Body of pancreas (tissue), 4 donors: ENCODE measurements at regions not wholly inside any gene's neighbourhood (a gene's known extent, or its start where the extent isn't known, plus 50 kb on each side); places are given as distances from the start of the nearest gene placed in this dataset.

Experiments
- ATAC-seq: fragments of 150-250 bp; one replicate; pipeline ENCODE4 v1.9.1; 2016
- DNase-seq, 4 donors: peaks; one replicate each; pipeline ENCODE4 v3.0.0-alpha.2; 2019
- H3K27ac ChIP-seq, 4 donors: fragments of 200-600 bp; sonication (generic); 1 replicate in 3 of 4; 2 replicates in 1 of 4; pipeline versions ENCODE4 v1.5.1 to v1.6.1; 2016 to 2019; ENCODE audit warnings: mild to moderate bottlenecking in 1 of 4, mixed read lengths in 1 of 4, moderate library complexity in 1 of 4
- H3K27me3 ChIP-seq, 2 donors: fragments of 200-600 bp; sonication (generic); one replicate each; pipeline ENCODE4 v1.6.0; 2016; ENCODE audit warnings: mild to moderate bottlenecking in 1 of 2
- H3K36me3 ChIP-seq, 2 donors: fragments of 200-600 bp; sonication (generic); replicated peaks in 1 of 2; 2 replicates each; pipeline ENCODE4 v1.5.1; 2016; ENCODE audit warnings: low read depth in 2 of 2; ENCODE audit not compliant: insufficient read depth in 1 of 2
- H3K4me1 ChIP-seq: fragments of 200-600 bp; sonication (generic); one replicate; pipeline ENCODE4 v1.6.0; 2016
- H3K4me3 ChIP-seq, 2 donors: fragments of 200-600 bp; sonication (generic); 1 replicate in 1 of 2; 2 replicates in 1 of 2; pipeline ENCODE4 v1.5.1; 2016 to 2019
- H3K9me3 ChIP-seq, 3 donors: fragments of 200-600 bp; sonication (generic); 1 replicate in 2 of 3; 2 replicates in 1 of 3; pipeline ENCODE4 v1.5.1; 2016
- CTCF ChIP-seq, 7 experiments: fragments of 450-650 bp in 4 of 7; fragments of 200-600 bp in 3 of 7; sonication (generic) in 3 of 7; IDR thresholded peaks; one replicate each; pipeline ENCODE4 v1.5.1; 2016 to 2019; ENCODE audit warnings: antibody characterized with exemption in 7 of 7
- POLR2A ChIP-seq, 3 donors: fragments of 450-650 bp; IDR thresholded peaks; one replicate each; pipeline ENCODE4 v1.6.1; 2016; ENCODE audit warnings: antibody characterized with exemption in 3 of 3, mild to moderate bottlenecking in 2 of 3
- WGBS, 2 donors: methylation state at CpG; one replicate each; pipeline ENCODE4 v1.1.5; 2017; 5-methylcytosine and 5-hydroxymethylcytosine counted together
- intact Hi-C: fragments of 100-400 bp; cut with DNase I; formaldehyde crosslinking; loops from one replicate; pipeline ENCODE4 v1.15.1; 2023

GRCh38 chr13:84339456-84339855, 457.2 kb upstream of the SLITRK1 start:
- no peak for ATAC-seq
- no peak for TF ChIP-seq CTCF (IDR thresholded peaks at IDR 0.05)
- no peak for TF ChIP-seq POLR2A (IDR thresholded peaks at IDR 0.05)
- H3K4me1 ChIP-seq: no peaks in the 10 kb centered on the region

GRCh38 chr13:84332346-84332745, 450.1 kb upstream of the SLITRK1 start:
- intact Hi-C loops: no loop called here
- Histone ChIP-seq H3K9me3 (no peaks in the 10 kb centered on the region), H3K4me1 (no peaks in the 10 kb centered on the region), H3K27me3 (no peaks in the 10 kb centered on the region), H3K36me3 (no peaks in the 10 kb centered on the region), H3K27ac (no peak overlapping the region), H3K4me3 (no peak overlapping the region)
- ATAC-seq: no peak
- 36 to 38% methylated on average over 2 of the region's 2 CpGs for WGBS, 2 donors
- TF ChIP-seq POLR2A (IDR thresholded peaks at IDR 0.05): no peak
- TF ChIP-seq CTCF (IDR thresholded peaks at IDR 0.05): no peak
- DNase-seq: no peak

More at GRCh38 chr13:84339456-84339855, 457.2 kb upstream of the SLITRK1 start:
- intact Hi-C loops: no loop called here
- H3K4me3 ChIP-seq: no peak overlapping the region
- no peaks in the 10 kb centered on the region for H3K36me3 ChIP-seq
- DNase-seq: no peak
- H3K9me3 ChIP-seq: no peaks in the 10 kb centered on the region
- no peak overlapping the region for H3K27ac ChIP-seq
- no peaks in the 10 kb centered on the region for H3K27me3 ChIP-seq

- Histone ChIP-seq H3K9me3 (no peaks in the 10 kb centered on the region), H3K4me3 (no peak overlapping the region), H3K36me3 (no peaks in the 10 kb centered on the region), H3K27me3 (no peaks in the 10 kb centered on the region), H3K27ac (no peak overlapping the region), H3K4me1 (no peaks in the 10 kb centered on the region)
- intact Hi-C loops: no loop called here
- ATAC-seq: no peak
- no peak for TF ChIP-seq CTCF (IDR thresholded peaks at IDR 0.05)
- DNase-seq: no peak
- WGBS, 2 donors: 59 to 63% methylated on average over 4 of the region's 4 CpGs
These were observed 433.3 kb upstream of the SLITRK1 start for GRCh38 chr13:84315527-84315926.

- Histone ChIP-seq H3K4me3 (no peak overlapping the region), H3K4me1 (no peaks in the 10 kb centered on the region), H3K27ac (no peak overlapping the region), H3K9me3 (no peaks in the 10 kb centered on the region), H3K27me3 (no peaks in the 10 kb centered on the region), H3K36me3 (no peaks in the 10 kb centered on the region)
- no peak for TF ChIP-seq CTCF (IDR thresholded peaks at IDR 0.05)
- no peak for TF ChIP-seq POLR2A (IDR thresholded peaks at IDR 0.05)
- intact Hi-C loops: no loop called here
- DNase-seq (no peak), ATAC-seq (no peak)
- 97 to 100% methylated on average over 1 of the region's 1 CpG for WGBS, 2 donors
These were observed 420.8 kb upstream of the SLITRK1 start for GRCh38 chr13:84303035-84303434.

- Histone ChIP-seq H3K4me3 (no peak overlapping the region), H3K9me3 (no peaks in the 10 kb centered on the region), H3K27me3 (no peaks in the 10 kb centered on the region), H3K4me1 (no peaks in the 10 kb centered on the region), H3K36me3 (no peaks in the 10 kb centered on the region), H3K27ac (no peak overlapping the region)
- no peak for ATAC-seq
- no peak for TF ChIP-seq POLR2A (IDR thresholded peaks at IDR 0.05)
- no peak for TF ChIP-seq CTCF (IDR thresholded peaks at IDR 0.05)
- intact Hi-C loops: no loop called here
- DNase-seq: no peak
These were observed 415.0 kb upstream of the SLITRK1 start for GRCh38 chr13:84297251-84297650.
